Neuronal stem cell (in vitro differentiated cells): ENCODE measurements at regions not wholly inside any gene's neighbourhood (a gene's known extent, or its start where the extent isn't known, plus 50 kb on each side); places are given as distances from the start of the nearest gene placed in this dataset.

Source experiments
- DNase-seq: peaks from one replicate; pipeline ENCODE4 v3.0.0-alpha.2; 2013; ENCODE audit warnings: low spot score
- H2AFZ ChIP-seq: one replicate; pipeline ENCODE4 v1.6.1; 2013; ENCODE audit warnings: mild to moderate bottlenecking, low read length, inconsistent platforms
- H2AK5ac ChIP-seq: 2 replicates; pipeline ENCODE4 v1.6.1; 2013; ENCODE audit warnings: low read depth, mild to moderate bottlenecking, inconsistent platforms, low read length, moderate library complexity, mixed read lengths
- H2BK120ac ChIP-seq: 2 replicates; pipeline ENCODE4 v1.6.1; 2013; ENCODE audit warnings: low read depth, mild to moderate bottlenecking, inconsistent platforms, low read length, moderate library complexity, mixed read lengths
- H2BK12ac ChIP-seq: one replicate; pipeline ENCODE4 v1.6.1; 2013; ENCODE audit warnings: low read length, inconsistent platforms
- H2BK15ac ChIP-seq: 2 replicates; pipeline ENCODE4 v1.6.1; 2013; ENCODE audit warnings: mild to moderate bottlenecking, low read length, inconsistent platforms, mixed read lengths
- H2BK5ac ChIP-seq: one replicate; pipeline ENCODE4 v1.6.1; 2013; ENCODE audit warnings: inconsistent platforms, mild to moderate bottlenecking, low read length, moderate library complexity
- H3K14ac ChIP-seq: one replicate; pipeline ENCODE4 v1.6.1; 2013; ENCODE audit warnings: low read length, inconsistent platforms
- H3K18ac ChIP-seq: 2 replicates; pipeline ENCODE4 v1.6.1; 2013; ENCODE audit warnings: low read length, inconsistent platforms
- H3K23ac ChIP-seq: 2 replicates; pipeline ENCODE4 v1.6.1; 2013; ENCODE audit warnings: low read depth, mild to moderate bottlenecking, mixed read lengths, low read length, inconsistent platforms; ENCODE audit not compliant: poor library complexity
- H3K27ac ChIP-seq: replicated peaks from 3 replicates; pipeline ENCODE4 v1.5.1; 2013; ENCODE audit warnings: low read length, inconsistent platforms
- H3K27me3 ChIP-seq, 3 experiments: 2 replicates each; pipeline ENCODE4 v1.6.1; 2013; ENCODE audit warnings: low read length in 3 of 3, mild to moderate bottlenecking in 2 of 3, inconsistent platforms in 1 of 3, low read depth in 1 of 3, mixed read lengths in 1 of 3, moderate library complexity in 1 of 3; ENCODE audit not compliant: control insufficient read depth in 3 of 3, insufficient read depth in 3 of 3
- H3K36me3 ChIP-seq, 2 donors: replicated peaks in 1 of 2; 2 replicates each; pipeline ENCODE4 v1.6.1; 2013; ENCODE audit warnings: low read length in 2 of 2; ENCODE audit not compliant: control insufficient read depth in 2 of 2, insufficient read depth in 2 of 2
- H3K4ac ChIP-seq: 2 replicates; pipeline ENCODE4 v1.6.1; 2013; ENCODE audit warnings: inconsistent platforms, mild to moderate bottlenecking, low read length, moderate library complexity
- H3K4me1 ChIP-seq, 2 donors: 1 replicate in 1 of 2; 2 replicates in 1 of 2; pipeline ENCODE4 v1.6.1; 2013; ENCODE audit warnings: low read length in 2 of 2, low read depth in 1 of 2; ENCODE audit not compliant: control insufficient read depth in 2 of 2, insufficient read depth in 1 of 2
- H3K4me2 ChIP-seq: one replicate; pipeline ENCODE4 v1.6.1; 2013; ENCODE audit warnings: mild to moderate bottlenecking, low read length, inconsistent platforms; ENCODE audit not compliant: insufficient read depth, poor library complexity, severe bottlenecking
- H3K4me3 ChIP-seq, 2 donors: 2 replicates each; pipeline ENCODE4 v1.5.1; 2013; ENCODE audit warnings: low read length in 2 of 2, mild to moderate bottlenecking in 2 of 2, inconsistent platforms in 1 of 2, moderate library complexity in 1 of 2
- H3K79me1 ChIP-seq: one replicate; pipeline ENCODE4 v1.6.1; 2013; ENCODE audit warnings: low read depth, mild to moderate bottlenecking, inconsistent platforms, low read length, moderate library complexity
- H3K9ac ChIP-seq: one replicate; pipeline ENCODE4 v1.6.1; 2013; ENCODE audit warnings: mild to moderate bottlenecking, low read depth, low read length, inconsistent platforms; ENCODE audit not compliant: poor library complexity
- H3K9me3 ChIP-seq, 2 donors: replicated peaks in 1 of 2; 2 replicates each; pipeline versions ENCODE3 to v1.6.1; 2013; ENCODE audit warnings: low read length in 2 of 2, mild to moderate bottlenecking in 2 of 2, inconsistent platforms in 1 of 2, low read depth in 1 of 2, mixed read lengths in 1 of 2, moderate library complexity in 1 of 2; ENCODE audit not compliant: control insufficient read depth in 2 of 2, insufficient read depth in 1 of 2
- H4K8ac ChIP-seq: one replicate; pipeline ENCODE4 v1.6.1; 2013; ENCODE audit warnings: low read depth, mild to moderate bottlenecking, inconsistent platforms, low read length, moderate library complexity
- H4K91ac ChIP-seq: one replicate; pipeline ENCODE4 v1.6.1; 2013; ENCODE audit warnings: low read length, low read depth, mild to moderate bottlenecking, inconsistent platforms; ENCODE audit not compliant: poor library complexity
- WGBS, 2 donors: extraction: QIAGEN DNeasy Blood & Tissue Kit; methylation state at CpG; one replicate each; pipeline ENCODE4 v1.1.7; 2013; ENCODE audit warnings: missing lambda C conversion rate in 2 of 2, mixed read lengths in 1 of 2; ENCODE audit not compliant: insufficient read length in 2 of 2, insufficient replicate concordance in 1 of 2; ENCODE audit errors: extremely low coverage in 2 of 2; 5-methylcytosine and 5-hydroxymethylcytosine counted together

DNA sequence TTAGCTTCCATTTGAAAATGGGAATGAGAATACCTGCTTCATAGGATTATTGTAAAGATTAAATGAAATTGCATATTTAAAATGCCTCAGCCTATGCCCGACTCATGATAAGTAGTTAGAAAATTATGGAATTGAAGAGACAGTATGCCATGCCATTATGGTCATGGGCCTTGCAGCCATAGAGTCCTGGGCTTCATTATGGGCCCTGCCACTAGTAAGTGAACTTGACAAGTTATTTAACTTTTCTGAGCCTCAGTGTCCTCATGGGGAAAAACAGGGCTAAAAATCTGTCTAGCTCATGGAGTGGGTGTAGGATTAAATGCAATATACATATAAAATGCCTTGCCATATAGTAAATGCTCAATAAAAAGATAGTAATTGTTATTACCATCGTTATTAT lies 133.2 kb downstream of the NPIPB5 start:
- no peak for DNase-seq

DNA sequence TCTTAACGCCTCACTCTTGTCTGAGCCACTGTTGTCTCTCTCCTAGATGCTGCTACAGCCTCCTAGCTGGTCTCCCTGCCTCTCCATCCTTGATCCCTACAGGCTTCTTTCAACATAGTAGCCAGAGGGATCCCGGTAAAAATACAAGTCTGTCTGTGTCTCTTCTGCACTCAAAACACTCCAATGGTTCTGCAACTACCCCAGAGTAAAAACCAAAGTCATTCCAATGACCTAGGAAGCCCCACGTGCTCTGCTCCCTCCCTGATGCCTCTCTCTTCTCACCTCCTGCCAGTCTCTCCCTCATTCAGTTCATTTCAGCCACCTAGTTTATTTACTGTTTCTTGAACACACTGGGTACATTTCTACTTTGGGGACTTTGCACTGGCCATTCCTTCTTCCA lies 135.2 kb downstream of the NPIPB5 start:
- Histone ChIP-seq H3K23ac (no peak overlapping the region), H2AK5ac (no peak overlapping the region), H3K14ac (no peak overlapping the region), H2BK120ac (no peak overlapping the region), H3K4me1 (no peaks in the 10 kb centered on the region), H3K4me3 (no peak overlapping the region), H3K79me1 (no peaks in the 10 kb centered on the region), H3K9ac (no peak overlapping the region), H4K91ac (no peak overlapping the region), H2BK15ac (no peak overlapping the region), H3K27ac (no peak overlapping the region), H3K27me3 (peaks cover 0 to 19% (median 4%) of the 10 kb centered on the region in 3 experiments), H3K4me2 (no peak overlapping the region), H3K36me3 (no peaks in the 10 kb centered on the region), H3K18ac (no peak overlapping the region), H3K4ac (no peak overlapping the region), H2AFZ (no peak overlapping the region), H2BK12ac (no peak overlapping the region), H3K9me3 (no peaks in the 10 kb centered on the region), H4K8ac (no peak overlapping the region), H2BK5ac (no peak overlapping the region)
- DNase-seq: no peak
- WGBS, 2 donors: no CpG with 5 or more reads among the region's 3 CpGs

More for the DNA sequence above, 133.2 kb downstream of the NPIPB5 start:
- Histone ChIP-seq H3K4me1 (no peaks in the 10 kb centered on the region), H3K27ac (no peak overlapping the region), H3K36me3 (no peaks in the 10 kb centered on the region), H2BK15ac (no peak overlapping the region), H3K27me3 (peaks cover 0 to 19% (median 4%) of the 10 kb centered on the region in 3 experiments), H3K4me2 (no peak overlapping the region), H2BK5ac (no peak overlapping the region), H3K18ac (no peak overlapping the region), H3K9ac (no peak overlapping the region), H4K8ac (no peak overlapping the region), H2AK5ac (no peak overlapping the region), H2AFZ (no peak overlapping the region), H3K4me3 (no peak overlapping the region), H3K79me1 (no peaks in the 10 kb centered on the region), H2BK120ac (no peak overlapping the region), H3K9me3 (no peaks in the 10 kb centered on the region), H4K91ac (no peak overlapping the region), H2BK12ac (no peak overlapping the region), H3K4ac (no peak overlapping the region), H3K23ac (no peak overlapping the region), H3K14ac (no peak overlapping the region)
- no CpG with 5 or more reads among the region's 2 CpGs for WGBS, 2 donors

GRCh38 chr16:22646948-22647556 lies 136.4 kb downstream of the NPIPB5 start:
- Histone ChIP-seq H3K27ac (no peak overlapping the region), H2BK12ac (no peak overlapping the region), H3K79me1 (no peaks in the 10 kb centered on the region), H4K8ac (no peak overlapping the region), H3K9me3 (no peaks in the 10 kb centered on the region), H2BK120ac (no peak overlapping the region), H2AFZ (no peak overlapping the region), H3K23ac (no peak overlapping the region), H2AK5ac (no peak overlapping the region), H3K18ac (no peak overlapping the region), H3K36me3 (no peaks in the 10 kb centered on the region), H3K4me3 (no peak overlapping the region), H2BK15ac (no peak overlapping the region), H3K4ac (no peak overlapping the region), H3K27me3 (peaks cover 0 to 18% (median 4%) of the 10 kb centered on the region in 3 experiments), H3K9ac (no peak overlapping the region), H4K91ac (no peak overlapping the region), H2BK5ac (no peak overlapping the region), H3K14ac (no peak overlapping the region), H3K4me1 (no peaks in the 10 kb centered on the region), H3K4me2 (no peak overlapping the region)
- DNase-seq: no peak
- no CpG with 5 or more reads among the region's 7 CpGs for WGBS, 2 donors

GRCh38 chr16:22648141-22648540 lies 137.4 kb downstream of the NPIPB5 start:
- no peaks in the 10 kb centered on the region for H3K79me1 ChIP-seq
- no peak for DNase-seq
- H2BK5ac ChIP-seq: no peak overlapping the region
- H3K36me3 ChIP-seq: no peaks in the 10 kb centered on the region
- no peak overlapping the region for H3K23ac ChIP-seq
- no peak overlapping the region for H4K91ac ChIP-seq
- H3K18ac ChIP-seq: no peak overlapping the region
- H2AK5ac ChIP-seq: no peak overlapping the region
- H3K9me3 ChIP-seq: no peaks in the 10 kb centered on the region
- H3K4me3 ChIP-seq: no peak overlapping the region
- H3K4ac ChIP-seq: no peak overlapping the region
- no CpG with 5 or more reads among the region's 4 CpGs for WGBS, 2 donors
- H2BK15ac ChIP-seq: no peak overlapping the region
- H2AFZ ChIP-seq: no peak overlapping the region
- H2BK120ac ChIP-seq: no peak overlapping the region
- H3K4me1 ChIP-seq: no peaks in the 10 kb centered on the region
- H3K14ac ChIP-seq: no peak overlapping the region
- no peak overlapping the region for H3K4me2 ChIP-seq
- no peak overlapping the region for H2BK12ac ChIP-seq
- no peak overlapping the region for H4K8ac ChIP-seq
- peaks cover 0 to 14% (median 4%) of the 10 kb centered on the region in 3 experiments for H3K27me3 ChIP-seq
- H3K27ac ChIP-seq: no peak overlapping the region
- no peak overlapping the region for H3K9ac ChIP-seq
